COR-L47 (cell line): ENCODE measurements at regions not wholly inside any gene's neighbourhood (a gene's known extent, or its start where the extent isn't known, plus 50 kb on each side); places are given as distances from the start of the nearest gene placed in this dataset.

ENCODE experiments used
- DNase-seq: peaks from one replicate; lab custom pipeline; 2025; lab: John Stamatoyannopoulos, UW

DNA sequence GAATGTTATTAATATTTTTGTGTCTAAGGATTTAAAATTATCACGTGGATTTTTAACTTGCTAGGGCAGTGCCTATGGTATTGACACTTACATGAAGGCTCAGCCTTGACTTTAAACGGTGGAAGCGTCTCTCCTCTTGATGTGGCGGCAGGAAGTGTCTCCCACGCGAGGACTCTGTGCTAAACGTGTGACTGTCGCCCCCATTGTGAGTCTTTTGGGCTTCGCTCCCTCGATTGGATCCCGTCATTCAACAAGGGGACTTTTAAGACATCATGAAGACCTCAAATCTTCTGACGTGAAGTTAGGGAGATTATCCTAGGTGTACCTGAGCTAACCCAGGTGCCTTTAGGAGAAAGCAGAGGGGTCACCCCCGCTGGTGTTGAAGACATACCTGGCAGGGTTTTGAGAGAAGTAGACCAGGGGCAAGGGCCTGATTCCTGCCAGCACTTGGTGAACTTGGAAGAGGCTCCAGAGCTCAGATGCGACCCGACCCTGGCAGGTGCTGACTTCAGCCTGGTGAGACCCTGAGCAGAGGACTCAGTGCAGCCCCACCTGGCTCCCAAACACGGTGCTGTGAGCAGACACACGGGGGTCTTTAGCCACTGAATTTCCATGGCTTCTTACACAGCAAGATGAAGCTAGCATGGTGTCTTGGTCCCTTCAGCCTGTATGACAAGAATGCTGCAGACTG is 55.7 kb upstream of the IRX4 start:
- no peak for DNase-seq

DNA sequence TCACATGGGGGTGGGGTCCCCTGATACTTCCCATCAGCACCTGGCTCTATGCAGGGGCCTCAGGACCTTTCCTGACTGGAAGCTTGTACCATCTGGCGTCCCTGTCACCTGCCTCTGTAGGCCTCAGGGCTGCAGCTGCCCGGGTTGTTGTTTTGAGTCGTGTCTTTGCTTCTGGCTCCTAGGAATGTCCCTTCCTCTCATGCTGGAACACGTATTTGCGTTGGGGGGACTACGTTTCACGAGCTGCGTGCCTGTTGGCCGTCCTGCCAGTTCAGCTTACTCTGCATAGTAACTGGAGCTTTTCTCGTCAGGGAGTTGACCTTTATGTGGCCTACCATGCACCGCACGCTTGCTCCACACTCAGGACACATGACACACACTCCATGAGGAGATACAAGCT is 54.9 kb upstream of the IRX4 start:
- no peak for DNase-seq

DNA sequence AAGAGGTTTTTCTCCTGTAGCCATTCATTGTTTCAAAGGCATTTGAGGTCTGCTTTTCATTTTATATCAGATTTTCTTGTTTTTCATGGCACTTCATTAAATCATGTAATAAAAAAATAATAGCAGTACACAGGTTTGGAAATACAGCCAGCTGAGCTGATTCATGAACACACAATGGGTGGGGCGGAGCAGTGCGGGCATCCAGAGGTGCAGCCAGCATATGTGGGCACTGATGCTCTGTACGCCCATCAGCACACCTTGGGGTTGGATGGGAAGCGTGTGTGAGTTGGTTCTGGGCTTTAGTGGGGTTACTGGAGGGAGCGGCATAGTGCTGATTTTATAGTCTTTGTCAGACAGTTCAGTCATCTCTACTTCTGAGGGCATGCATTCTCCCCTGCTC is 54.2 kb upstream of the IRX4 start:
- DNase-seq: no peak

DNA sequence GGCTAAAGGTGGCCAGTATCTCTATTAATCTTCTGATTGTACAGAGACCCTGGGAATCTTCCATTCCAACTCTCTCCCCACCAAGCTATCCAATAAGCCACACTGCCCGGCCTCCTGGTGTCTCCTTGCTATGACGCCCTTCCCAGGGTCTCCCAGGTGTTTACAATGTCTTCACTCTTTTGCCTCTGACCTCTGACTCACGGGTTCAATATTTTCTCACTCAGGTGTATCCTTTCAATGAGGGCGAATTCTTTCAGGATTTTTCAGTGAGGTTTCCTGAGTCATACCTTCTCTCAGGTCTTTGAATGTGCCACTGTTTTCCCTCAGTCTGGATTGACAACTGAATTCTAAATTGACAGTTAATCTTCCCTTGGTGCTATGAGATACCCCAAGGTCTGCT is 53.7 kb upstream of the IRX4 start:
- DNase-seq: no peak

DNA sequence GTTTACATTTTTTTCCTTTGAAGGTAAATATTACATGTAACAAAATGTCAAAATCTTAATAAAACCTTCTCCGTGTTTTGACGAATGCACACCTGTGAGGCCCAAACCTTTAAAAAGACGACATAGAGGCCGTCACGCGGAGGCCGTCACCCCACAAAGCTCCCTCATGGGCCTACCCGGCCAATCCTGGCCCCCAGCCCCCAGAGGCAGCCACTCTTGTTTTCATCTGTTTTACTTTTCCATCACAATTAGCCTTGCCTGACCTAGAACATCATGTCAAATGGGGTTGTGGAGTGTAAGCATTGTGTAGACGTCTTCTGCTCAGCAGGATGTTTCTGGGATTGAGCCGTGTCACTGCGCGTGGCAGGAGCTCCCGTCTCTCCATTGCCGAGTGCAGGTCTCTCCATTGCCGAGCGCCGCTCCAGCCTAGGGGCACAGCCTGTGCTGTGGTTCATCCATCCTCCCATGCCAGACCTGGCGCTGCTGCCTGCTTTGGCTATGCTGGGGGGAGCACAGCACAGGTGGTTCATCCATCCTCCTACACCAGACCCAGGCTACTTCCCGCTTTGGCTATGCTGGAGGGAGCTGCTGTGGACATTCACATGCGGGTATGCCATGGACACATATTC is 52.2 kb upstream of the IRX4 start:
- DNase-seq: no peak

DNA sequence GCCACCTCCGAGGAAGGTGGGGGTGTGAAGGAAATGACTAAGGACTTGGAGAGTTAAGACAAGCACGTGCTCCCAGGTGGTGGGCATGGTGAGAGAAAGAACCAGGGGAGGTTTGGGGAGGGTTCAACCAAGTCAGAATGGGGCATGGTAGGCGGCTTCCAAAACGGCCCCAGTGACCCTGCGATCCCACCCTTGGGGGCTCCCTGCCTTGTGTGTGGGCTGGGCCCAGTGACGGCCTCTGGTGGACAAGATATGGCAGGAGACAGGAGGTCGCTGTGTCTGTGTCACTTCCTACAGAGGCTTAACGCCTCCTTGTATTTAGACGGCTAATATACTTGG is 51.3 kb upstream of the IRX4 start:
- DNase-seq: no peak

DNA sequence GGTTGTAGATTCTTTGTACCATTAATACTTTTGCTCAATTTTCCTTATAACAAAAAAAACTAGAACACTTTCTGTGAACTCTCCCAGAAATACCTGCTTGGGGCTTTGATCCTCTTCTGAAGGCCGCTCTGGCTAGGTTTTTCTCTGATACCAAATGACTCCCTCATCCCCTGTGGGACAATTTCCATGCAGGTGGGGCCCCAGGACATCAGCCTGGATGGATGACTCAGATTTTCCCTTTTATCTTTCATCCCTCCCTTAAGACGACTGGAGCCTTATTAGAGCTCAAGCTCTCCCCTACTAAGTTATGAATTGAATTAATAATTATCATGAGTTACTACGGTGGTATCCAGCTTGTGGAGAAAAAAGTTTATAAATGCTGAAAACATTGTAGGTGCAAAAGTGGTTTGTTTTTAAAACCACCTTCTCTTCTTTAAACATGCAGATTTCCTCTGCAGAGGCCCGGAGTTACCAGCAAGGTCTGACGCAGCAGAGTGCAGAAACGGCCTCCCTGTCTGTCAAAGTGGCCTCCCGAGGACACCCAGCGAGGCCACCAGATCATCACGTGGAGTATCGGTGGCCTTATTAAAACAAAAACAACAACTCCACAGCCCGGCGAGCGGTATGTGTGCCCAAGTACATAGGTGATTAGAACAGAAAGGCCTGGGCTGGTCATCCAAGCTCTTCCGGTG is 50.8 kb upstream of the IRX4 start:
- DNase-seq: no peak
